ENCODE measurements at regions not wholly inside any gene's neighbourhood (a gene's known extent, or its start where the extent isn't known, plus 50 kb on each side); places are given as distances from the start of the nearest gene placed in this dataset.

DNA sequence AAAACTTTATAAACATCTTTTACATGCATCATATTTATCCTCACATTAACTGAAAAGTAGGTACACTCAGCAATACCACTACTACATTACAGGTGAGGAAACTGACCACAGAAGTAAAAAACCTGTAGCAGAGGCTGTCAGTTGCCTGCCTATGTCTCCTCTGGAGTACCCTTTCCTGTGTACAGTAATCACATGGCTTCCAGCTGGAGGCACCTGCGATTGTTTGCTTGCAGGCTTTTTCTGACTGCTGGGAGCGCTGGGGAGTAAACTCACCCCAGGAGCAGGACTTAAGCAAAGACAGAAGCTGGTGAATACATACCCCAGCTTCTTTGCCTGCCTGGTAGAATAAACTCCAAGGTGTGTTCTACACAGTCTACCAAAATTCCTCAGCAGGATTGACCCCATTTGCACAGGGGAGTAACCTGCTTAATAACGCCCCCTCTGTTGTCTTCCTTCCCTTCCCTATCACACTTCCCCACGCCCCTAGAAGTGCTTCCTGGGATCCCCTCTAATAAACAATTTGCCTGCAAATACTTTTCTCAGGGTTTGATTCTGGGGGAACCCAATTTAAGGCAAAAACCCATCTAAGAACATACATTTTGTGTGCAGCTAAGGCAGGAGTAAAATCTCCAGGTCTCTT is 138.9 kb downstream of the PTH2R start:
- Histone ChIP-seq H3K36me3 (ENCODE audit: insufficient read depth, low read length) (no peaks in the 10 kb centered on the region), H3K27me3 (ENCODE audit: control insufficient read depth, insufficient read depth, low read length) (no peaks in the 10 kb centered on the region), H3K4me2 (ENCODE audit: low read length) (no peak overlapping the region), H3K4me1 (ENCODE audit: control insufficient read depth, insufficient read depth, low read length) (no peaks in the 10 kb centered on the region), H3K4me3 (ENCODE audit: low read length) (no peak overlapping the region), H3K9me3 (replicated peaks; ENCODE audit: low read length) (peaks cover 2% of the 10 kb centered on the region), H3K9ac (ENCODE audit: low read depth, low read length) (no peak overlapping the region)

DNA sequence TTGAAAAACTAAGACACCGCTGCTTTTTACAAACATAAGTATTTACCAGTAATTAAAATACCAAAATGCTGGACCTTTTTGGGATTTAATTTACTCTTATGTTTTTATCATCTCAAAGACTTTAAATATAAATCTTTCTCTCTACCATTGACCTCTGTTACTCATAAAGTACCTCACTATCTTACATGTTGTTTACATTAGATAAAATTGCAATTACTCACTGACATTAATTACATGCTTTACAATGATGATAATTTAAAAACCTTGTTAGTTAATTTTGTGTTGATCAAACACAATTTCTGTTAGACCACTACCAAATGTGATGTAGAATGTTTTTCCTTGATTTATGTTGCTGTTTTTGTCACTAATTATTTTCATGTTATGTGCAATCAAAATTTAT is 139.5 kb downstream of the PTH2R start:
- no peaks in the 10 kb centered on the region for H3K4me1 ChIP-seq (ENCODE audit: control insufficient read depth, insufficient read depth, low read length)
- peaks cover 2% of the 10 kb centered on the region for H3K9me3 ChIP-seq (replicated peaks; ENCODE audit: low read length)
- no peak overlapping the region for H3K4me2 ChIP-seq (ENCODE audit: low read length)
- H3K36me3 ChIP-seq (ENCODE audit: insufficient read depth, low read length): no peaks in the 10 kb centered on the region
- H3K9ac ChIP-seq (ENCODE audit: low read depth, low read length): no peak overlapping the region
- H3K27me3 ChIP-seq (ENCODE audit: control insufficient read depth, insufficient read depth, low read length): no peaks in the 10 kb centered on the region
- no peak overlapping the region for H3K4me3 ChIP-seq (ENCODE audit: low read length)

DNA sequence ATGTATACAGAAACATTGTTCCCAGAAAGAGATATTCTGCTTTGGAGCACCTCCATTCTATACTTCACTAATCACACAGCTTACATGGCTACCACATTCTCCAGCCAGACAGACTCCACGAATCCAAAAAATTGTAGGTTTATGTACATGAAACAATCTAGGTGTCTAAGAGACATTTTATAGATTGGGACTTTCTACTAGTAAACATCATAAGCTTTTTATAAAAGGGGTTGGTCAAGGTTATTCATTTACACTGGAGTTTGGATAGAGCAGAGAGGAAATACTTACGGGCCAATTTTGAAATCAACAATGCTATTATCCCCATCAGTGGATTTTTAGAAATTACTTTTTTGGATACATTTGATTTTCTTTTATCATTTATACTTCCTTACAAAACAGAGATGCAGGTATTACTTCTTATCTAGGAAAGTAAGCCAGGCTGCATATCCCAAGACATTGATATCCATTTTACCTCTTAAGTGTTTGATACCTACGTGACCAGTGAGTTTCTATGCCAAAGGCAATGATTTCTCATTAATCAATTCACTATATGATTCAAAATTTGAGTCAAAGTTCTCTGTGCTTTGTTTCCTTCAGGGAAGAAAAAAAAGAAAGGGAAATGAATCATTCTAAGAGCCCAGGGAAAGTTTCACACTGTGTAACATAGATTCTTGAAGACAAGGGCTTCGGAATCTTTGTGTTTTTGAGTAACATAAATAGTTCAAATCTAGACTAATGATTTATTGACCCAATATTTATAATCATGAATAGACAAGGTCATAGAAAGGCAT is 140.5 kb downstream of the PTH2R start:
- H3K4me2 ChIP-seq (ENCODE audit: low read length): no peak overlapping the region
- no peaks in the 10 kb centered on the region for H3K4me1 ChIP-seq (ENCODE audit: control insufficient read depth, insufficient read depth, low read length)
- no peak overlapping the region for H3K9ac ChIP-seq (ENCODE audit: low read depth, low read length)
- H3K9me3 ChIP-seq (replicated peaks; ENCODE audit: low read length): peaks cover 2% of the 10 kb centered on the region
- H3K36me3 ChIP-seq (ENCODE audit: insufficient read depth, low read length): no peaks in the 10 kb centered on the region
- H3K4me3 ChIP-seq (ENCODE audit: low read length): no peak overlapping the region
- no peaks in the 10 kb centered on the region for H3K27me3 ChIP-seq (ENCODE audit: control insufficient read depth, insufficient read depth, low read length)

DNA sequence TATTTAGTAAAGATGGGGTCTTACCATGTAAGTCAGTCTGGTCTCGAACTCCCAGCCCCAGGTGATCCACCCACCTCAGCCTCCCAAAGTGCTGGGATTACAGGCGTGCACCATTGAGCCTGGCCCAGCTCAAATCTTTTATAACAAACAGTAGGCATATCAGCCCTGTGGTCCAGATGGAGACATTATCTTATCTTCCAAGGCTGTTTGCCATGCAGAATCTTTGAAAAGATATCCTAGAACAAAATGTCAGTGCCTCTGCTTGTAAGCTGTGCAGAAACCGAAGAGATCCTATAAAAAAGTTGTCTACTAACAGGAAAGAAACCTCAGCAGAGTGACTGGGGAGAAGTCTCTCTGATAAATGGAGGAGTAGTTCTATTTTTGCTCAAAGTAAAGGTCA is 142.1 kb downstream of the PTH2R start:
- H3K27me3 ChIP-seq (ENCODE audit: control insufficient read depth, insufficient read depth, low read length): no peaks in the 10 kb centered on the region
- H3K4me3 ChIP-seq (ENCODE audit: low read length): no peak overlapping the region
- H3K9ac ChIP-seq (ENCODE audit: low read depth, low read length): no peak overlapping the region
- H3K4me1 ChIP-seq (ENCODE audit: control insufficient read depth, insufficient read depth, low read length): no peaks in the 10 kb centered on the region
- peaks cover 5% of the 10 kb centered on the region for H3K9me3 ChIP-seq (replicated peaks; ENCODE audit: low read length)
- H3K4me2 ChIP-seq (ENCODE audit: low read length): no peak overlapping the region
- no peaks in the 10 kb centered on the region for H3K36me3 ChIP-seq (ENCODE audit: insufficient read depth, low read length)

DNA sequence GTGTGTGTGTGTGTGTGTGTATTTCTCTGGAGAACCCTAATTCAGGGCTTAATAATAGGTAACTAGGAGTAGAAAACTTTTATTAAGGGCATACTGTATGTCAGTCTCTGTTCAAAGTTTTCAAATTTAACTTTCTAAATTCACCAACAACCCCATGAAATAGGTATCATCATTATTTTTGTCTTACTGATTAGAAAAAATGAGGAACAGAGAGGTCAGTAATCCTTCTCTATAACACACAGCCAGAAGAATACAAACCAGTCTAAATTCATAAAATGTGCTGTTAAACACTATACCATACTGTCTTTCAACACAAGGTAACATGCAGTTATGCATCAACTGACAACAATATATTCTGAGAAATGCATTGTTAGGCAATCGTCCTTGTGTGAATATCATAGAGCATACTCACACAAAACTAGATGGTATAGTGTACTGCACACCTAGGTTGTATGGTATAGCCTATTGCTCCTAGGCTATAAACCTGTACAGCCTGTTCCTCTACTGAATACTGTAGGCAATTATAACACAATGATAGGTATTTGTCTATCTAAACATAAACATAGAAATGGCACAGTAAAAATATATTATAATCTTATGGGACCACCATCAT is 143.1 kb downstream of the PTH2R start:
- H3K4me1 ChIP-seq (ENCODE audit: control insufficient read depth, insufficient read depth, low read length): no peaks in the 10 kb centered on the region
- no peak overlapping the region for H3K4me2 ChIP-seq (ENCODE audit: low read length)
- H3K4me3 ChIP-seq (ENCODE audit: low read length): no peak overlapping the region
- H3K36me3 ChIP-seq (ENCODE audit: insufficient read depth, low read length): no peaks in the 10 kb centered on the region
- peaks cover 5% of the 10 kb centered on the region for H3K9me3 ChIP-seq (replicated peaks; ENCODE audit: low read length)
- no peak overlapping the region for H3K9ac ChIP-seq (ENCODE audit: low read depth, low read length)
- H3K27me3 ChIP-seq (ENCODE audit: control insufficient read depth, insufficient read depth, low read length): no peaks in the 10 kb centered on the region

DNA sequence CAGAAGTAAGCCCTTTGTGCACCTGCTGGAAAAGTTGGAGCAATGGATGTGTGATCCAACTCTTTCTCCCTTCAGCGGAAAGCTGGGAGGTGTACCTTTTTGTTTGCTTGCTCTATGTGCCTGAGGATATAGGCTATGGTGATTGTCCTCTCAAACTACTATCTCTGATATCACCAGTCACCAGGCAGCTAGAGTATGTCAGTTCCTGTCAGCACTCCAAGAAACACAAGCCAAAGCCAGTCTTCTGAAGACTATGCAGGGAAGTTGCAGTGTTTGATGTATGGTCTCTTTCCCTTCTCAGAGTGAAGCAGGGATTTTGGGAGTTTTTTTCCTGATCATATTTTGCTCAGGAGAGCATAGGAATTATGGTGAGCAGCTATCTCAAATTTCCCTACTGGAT is 146.4 kb downstream of the PTH2R start:
- Histone ChIP-seq H3K4me3 (ENCODE audit: low read length) (no peak overlapping the region), H3K27me3 (ENCODE audit: control insufficient read depth, insufficient read depth, low read length) (no peaks in the 10 kb centered on the region), H3K36me3 (ENCODE audit: insufficient read depth, low read length) (no peaks in the 10 kb centered on the region), H3K9me3 (replicated peaks; ENCODE audit: low read length) (peaks cover 5% of the 10 kb centered on the region), H3K4me2 (ENCODE audit: low read length) (no peak overlapping the region), H3K9ac (ENCODE audit: low read depth, low read length) (no peak overlapping the region), H3K4me1 (ENCODE audit: control insufficient read depth, insufficient read depth, low read length) (no peaks in the 10 kb centered on the region)

DNA sequence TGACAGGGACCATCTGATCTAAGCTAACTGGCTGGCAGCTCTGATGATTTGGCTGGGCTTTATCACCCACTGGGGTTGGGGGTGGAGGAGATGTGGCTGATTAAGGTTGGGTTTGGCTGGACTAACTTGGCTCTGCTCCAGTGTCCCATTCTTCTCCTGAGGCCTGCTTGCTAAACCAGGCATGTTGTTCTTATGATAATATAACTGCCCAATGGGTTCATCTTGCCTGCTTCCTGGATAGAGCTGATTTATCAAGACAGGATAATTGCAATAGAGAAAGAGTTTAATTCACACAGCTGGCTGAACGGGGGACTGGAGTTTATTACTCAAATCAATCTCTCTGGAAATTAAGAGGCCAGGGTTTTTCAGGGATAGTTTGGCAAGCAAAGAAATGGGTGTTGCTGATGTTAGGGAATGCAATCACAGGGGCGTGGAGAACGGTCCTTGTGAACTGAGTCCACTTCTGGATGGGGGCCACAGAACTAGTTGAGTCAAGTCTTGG is 150.4 kb downstream of the PTH2R start:
- no peaks in the 10 kb centered on the region for H3K27me3 ChIP-seq (ENCODE audit: control insufficient read depth, insufficient read depth, low read length)
- H3K4me2 ChIP-seq (ENCODE audit: low read length): no peak overlapping the region
- no peak overlapping the region for H3K9ac ChIP-seq (ENCODE audit: low read depth, low read length)
- no peak overlapping the region for H3K4me3 ChIP-seq (ENCODE audit: low read length)
- peaks cover 3% of the 10 kb centered on the region for H3K9me3 ChIP-seq (replicated peaks; ENCODE audit: low read length)
- no peaks in the 10 kb centered on the region for H3K36me3 ChIP-seq (ENCODE audit: insufficient read depth, low read length)
- no peaks in the 10 kb centered on the region for H3K4me1 ChIP-seq (ENCODE audit: control insufficient read depth, insufficient read depth, low read length)

DNA sequence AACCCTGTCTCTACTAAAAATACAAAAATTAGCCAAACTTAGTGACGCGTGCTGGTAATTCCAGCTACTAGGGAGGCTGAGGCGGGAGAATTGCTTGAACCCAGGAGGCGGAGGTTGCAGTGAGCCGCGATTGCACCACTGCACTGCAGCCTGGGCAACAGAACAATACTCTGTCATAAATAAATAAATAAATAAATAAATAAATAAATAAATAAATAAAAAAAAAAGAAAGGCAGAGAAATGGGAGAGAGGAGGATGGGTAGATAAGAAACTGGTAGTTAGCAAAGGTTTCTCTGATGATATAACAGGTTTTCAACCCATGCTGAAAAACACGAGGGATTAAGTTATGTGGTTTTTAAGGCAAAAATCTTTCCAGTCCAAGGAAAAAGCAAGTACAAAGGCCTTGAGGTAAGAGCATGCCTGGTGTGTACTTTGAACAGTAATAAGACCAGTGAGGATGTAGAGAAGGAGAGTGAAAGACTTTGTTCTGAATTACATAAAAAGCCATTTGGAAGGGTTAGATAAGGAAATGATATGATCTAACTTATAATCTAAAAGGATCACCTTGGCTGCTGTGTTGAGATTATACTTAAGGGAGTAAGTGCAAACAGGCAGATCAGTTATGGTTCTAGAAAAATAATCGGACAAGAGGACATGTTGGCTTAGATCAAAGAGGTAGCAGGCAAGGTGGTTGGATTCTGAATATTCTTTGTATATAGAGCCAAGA is 159.3 kb downstream of the PTH2R start:
- Histone ChIP-seq H3K27me3 (ENCODE audit: control insufficient read depth, insufficient read depth, low read length) (no peaks in the 10 kb centered on the region), H3K4me1 (ENCODE audit: control insufficient read depth, insufficient read depth, low read length) (no peaks in the 10 kb centered on the region), H3K4me2 (ENCODE audit: low read length) (no peak overlapping the region), H3K9me3 (replicated peaks; ENCODE audit: low read length) (peaks cover 4% of the 10 kb centered on the region), H3K36me3 (ENCODE audit: insufficient read depth, low read length) (no peaks in the 10 kb centered on the region), H3K9ac (ENCODE audit: low read depth, low read length) (no peak overlapping the region), H3K4me3 (ENCODE audit: low read length) (no peak overlapping the region)

DNA sequence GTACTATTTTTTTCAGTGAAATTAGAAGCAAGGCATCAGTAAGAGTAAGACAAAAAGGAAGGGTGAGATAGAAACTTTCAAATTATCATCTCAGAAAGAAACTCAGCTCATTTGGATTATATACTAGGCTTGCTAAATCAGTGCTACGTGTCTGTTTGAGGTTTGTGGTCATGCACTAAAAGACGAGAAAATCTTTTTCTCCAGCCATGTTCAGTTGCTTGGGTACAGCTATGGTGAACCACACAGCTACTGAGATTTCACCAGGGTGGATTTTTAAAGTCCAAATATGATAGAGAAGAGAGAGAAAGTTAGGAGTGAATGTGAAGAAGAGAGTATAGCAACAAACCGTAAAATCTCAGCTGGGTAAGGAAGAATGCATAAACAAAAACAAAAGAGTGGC is 161.6 kb downstream of the PTH2R start:
- Histone ChIP-seq H3K4me3 (ENCODE audit: low read length) (no peak overlapping the region), H3K9ac (ENCODE audit: low read depth, low read length) (no peak overlapping the region), H3K4me2 (ENCODE audit: low read length) (no peak overlapping the region), H3K4me1 (ENCODE audit: control insufficient read depth, insufficient read depth, low read length) (no peaks in the 10 kb centered on the region), H3K9me3 (replicated peaks; ENCODE audit: low read length) (peaks cover 4% of the 10 kb centered on the region), H3K36me3 (ENCODE audit: insufficient read depth, low read length) (no peaks in the 10 kb centered on the region), H3K27me3 (ENCODE audit: control insufficient read depth, insufficient read depth, low read length) (no peaks in the 10 kb centered on the region)

DNA sequence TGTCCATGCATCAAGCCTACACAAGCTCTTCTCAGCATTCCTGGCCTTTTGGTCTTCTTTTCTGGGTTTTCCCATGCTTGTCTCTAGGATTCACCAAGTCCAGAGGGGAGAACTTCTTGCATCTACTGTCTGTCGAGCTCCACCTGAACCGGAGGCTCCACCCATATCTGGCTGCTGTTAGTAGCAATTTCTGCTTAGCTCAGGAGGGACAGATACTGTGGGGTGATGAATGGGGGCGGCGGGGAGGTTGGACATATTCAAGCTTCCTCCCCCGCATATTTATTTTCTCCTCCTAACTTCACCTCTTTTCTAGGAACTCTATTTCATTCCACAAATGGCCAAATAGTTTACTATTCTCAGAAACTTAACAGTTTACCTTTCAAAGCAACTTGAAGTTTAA is 163.5 kb downstream of the PTH2R start:
- no peak overlapping the region for H3K9ac ChIP-seq (ENCODE audit: low read depth, low read length)
- no peaks in the 10 kb centered on the region for H3K4me1 ChIP-seq (ENCODE audit: control insufficient read depth, insufficient read depth, low read length)
- no peaks in the 10 kb centered on the region for H3K27me3 ChIP-seq (ENCODE audit: control insufficient read depth, insufficient read depth, low read length)
- H3K36me3 ChIP-seq (ENCODE audit: insufficient read depth, low read length): no peaks in the 10 kb centered on the region
- no peak overlapping the region for H3K4me3 ChIP-seq (ENCODE audit: low read length)
- no peak overlapping the region for H3K4me2 ChIP-seq (ENCODE audit: low read length)
- H3K9me3 ChIP-seq (replicated peaks; ENCODE audit: low read length): peaks cover 4% of the 10 kb centered on the region

Data from skeletal muscle satellite cell (primary cell).